IPS-11a (cell line): ENCODE measurements at regions not wholly inside any gene's neighbourhood (a gene's known extent, or its start where the extent isn't known, plus 50 kb on each side); places are given as distances from the start of the nearest gene placed in this dataset.

Experiments used
- H3K4me3 ChIP-seq: one replicate; pipeline ENCODE4 v1.5.1; 2013; ENCODE audit warnings: low read depth, low read length, control low read depth

- H3K4me3 ChIP-seq: no peak overlapping the region
These were observed 106.5 kb downstream of the CDH26 start for GRCh38 chr20:60064554-60065196.

- no peak overlapping the region for H3K4me3 ChIP-seq
These were observed 107.7 kb downstream of the CDH26 start for GRCh38 chr20:60065741-60066437.

GRCh38 chr20:60066438-60066823 lies 108.2 kb downstream of the CDH26 start:
- no peak overlapping the region for H3K4me3 ChIP-seq

GRCh38 chr20:60068509-60068908 lies 110.3 kb downstream of the CDH26 start:
- H3K4me3 ChIP-seq: no peak overlapping the region

GRCh38 chr20:60069656-60070055 lies 111.4 kb downstream of the CDH26 start:
- no peak overlapping the region for H3K4me3 ChIP-seq

- H3K4me3 ChIP-seq: no peak overlapping the region
These were observed 112.6 kb downstream of the CDH26 start for GRCh38 chr20:60070791-60071190.

GRCh38 chr20:60071965-60072364 lies 113.7 kb downstream of the CDH26 start:
- H3K4me3 ChIP-seq: no peak overlapping the region

GRCh38 chr20:60073086-60073485 lies 114.9 kb downstream of the CDH26 start:
- no peak overlapping the region for H3K4me3 ChIP-seq

GRCh38 chr20:60073504-60073903 lies 115.3 kb downstream of the CDH26 start:
- H3K4me3 ChIP-seq: no peak overlapping the region

- H3K4me3 ChIP-seq: no peak overlapping the region
These were observed 116.1 kb downstream of the CDH26 start for GRCh38 chr20:60074276-60074675.

- no peak overlapping the region for H3K4me3 ChIP-seq
These were observed 120.4 kb downstream of the CDH26 start for GRCh38 chr20:60078351-60079250.

GRCh38 chr20:60080401-60080800 lies 122.2 kb downstream of the CDH26 start:
- no peak overlapping the region for H3K4me3 ChIP-seq

GRCh38 chr20:60085551-60086132 lies 127.4 kb downstream of the CDH26 start:
- H3K4me3 ChIP-seq: no peak overlapping the region

GRCh38 chr20:60086821-60087562 lies 128.8 kb downstream of the CDH26 start:
- H3K4me3 ChIP-seq: no peak overlapping the region

- no peak overlapping the region for H3K4me3 ChIP-seq
These were observed 129.4 kb downstream of the CDH26 start for GRCh38 chr20:60087563-60088105.

- no peak overlapping the region for H3K4me3 ChIP-seq
These were observed 130.0 kb downstream of the CDH26 start for GRCh38 chr20:60088236-60088635.

GRCh38 chr20:60090631-60091030 lies 132.4 kb downstream of the CDH26 start:
- H3K4me3 ChIP-seq: no peak overlapping the region

GRCh38 chr20:60091305-60091704 lies 133.1 kb downstream of the CDH26 start:
- H3K4me3 ChIP-seq: no peak overlapping the region

- H3K4me3 ChIP-seq: no peak overlapping the region
These were observed 133.6 kb downstream of the CDH26 start for GRCh38 chr20:60091861-60092260.

- no peak overlapping the region for H3K4me3 ChIP-seq
These were observed 134.5 kb downstream of the CDH26 start for GRCh38 chr20:60092729-60093128.
